GM10248 (cell line): ENCODE measurements at regions not wholly inside any gene's neighbourhood (a gene's known extent, or its start where the extent isn't known, plus 50 kb on each side); places are given as distances from the start of the nearest gene placed in this dataset.

ENCODE experiments used
- CTCF ChIA-PET: fragments of 300-600 bp; sonication (Branson Sonifier 250); formaldehyde crosslinking; extraction: SDS; loops from one replicate; lab custom pipeline; 2021; ENCODE audit warnings: antibody characterized with exemption; lab: Yijun Ruan, JAX
- POLR2A ChIA-PET: fragments of 350-650 bp; sonication (Branson Sonifier 250); formaldehyde crosslinking; extraction: SDS; loops from one replicate; lab custom pipeline; 2020; ENCODE audit warnings: antibody characterized with exemption; lab: Yijun Ruan, JAX
- DNase-seq: peaks from one replicate; pipeline ENCODE4 v3.0.0; 2012; ENCODE audit errors: extremely low spot score
- TF ChIP-seq, protein P1 (sequence below): IDR thresholded peaks from 2 replicates; pipeline ENCODE4 v1.5.1; 2012; ENCODE audit warnings: mild to moderate bottlenecking, low read depth; ENCODE audit errors: extremely low read depth, missing control alignments, control extremely low read depth

DNA sequence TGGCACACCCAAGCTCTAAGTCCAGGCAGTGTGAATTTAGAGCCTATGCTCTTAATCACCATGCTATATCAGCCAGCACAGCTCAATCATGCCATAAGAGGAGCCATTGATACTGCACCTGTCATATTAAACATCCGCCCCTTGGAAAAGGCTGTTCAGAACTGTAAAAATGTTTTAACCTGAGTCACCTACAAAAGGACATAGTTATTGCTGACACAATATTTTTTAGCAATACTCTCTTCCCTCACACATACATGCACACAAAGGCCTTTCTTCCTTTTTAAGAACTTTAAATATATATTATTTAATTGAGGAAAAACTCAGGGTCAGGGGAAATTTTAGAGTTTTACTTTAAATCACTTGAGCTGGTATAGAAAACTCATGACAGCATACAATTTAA is 83.5 kb upstream of the ATXN7L3B start:
- CTCF ChIA-PET: no interaction called here
- TF ChIP-seq, protein P1, sequence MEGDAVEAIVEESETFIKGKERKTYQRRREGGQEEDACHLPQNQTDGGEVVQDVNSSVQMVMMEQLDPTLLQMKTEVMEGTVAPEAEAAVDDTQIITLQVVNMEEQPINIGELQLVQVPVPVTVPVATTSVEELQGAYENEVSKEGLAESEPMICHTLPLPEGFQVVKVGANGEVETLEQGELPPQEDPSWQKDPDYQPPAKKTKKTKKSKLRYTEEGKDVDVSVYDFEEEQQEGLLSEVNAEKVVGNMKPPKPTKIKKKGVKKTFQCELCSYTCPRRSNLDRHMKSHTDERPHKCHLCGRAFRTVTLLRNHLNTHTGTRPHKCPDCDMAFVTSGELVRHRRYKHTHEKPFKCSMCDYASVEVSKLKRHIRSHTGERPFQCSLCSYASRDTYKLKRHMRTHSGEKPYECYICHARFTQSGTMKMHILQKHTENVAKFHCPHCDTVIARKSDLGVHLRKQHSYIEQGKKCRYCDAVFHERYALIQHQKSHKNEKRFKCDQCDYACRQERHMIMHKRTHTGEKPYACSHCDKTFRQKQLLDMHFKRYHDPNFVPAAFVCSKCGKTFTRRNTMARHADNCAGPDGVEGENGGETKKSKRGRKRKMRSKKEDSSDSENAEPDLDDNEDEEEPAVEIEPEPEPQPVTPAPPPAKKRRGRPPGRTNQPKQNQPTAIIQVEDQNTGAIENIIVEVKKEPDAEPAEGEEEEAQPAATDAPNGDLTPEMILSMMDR: no peak
- POLR2A ChIA-PET: no interaction called here
- DNase-seq: no peak

- ChIA-PET POLR2A (no interaction called here), CTCF (no interaction called here)
- no peak for DNase-seq
- TF ChIP-seq, protein P1: no peak
These were observed 82.2 kb upstream of the ATXN7L3B start for GRCh38 chr12:74455429-74455828.

- POLR2A ChIA-PET: no interaction called here
- TF ChIP-seq, protein P1: no peak
- CTCF ChIA-PET: interaction anchor here (0.8 kb wide), 1 partner anchor 11 kb away, joined by 3 read pairs; no protein-coding TSS in a partner anchor
- no peak for DNase-seq
These were observed 81.2 kb upstream of the ATXN7L3B start for GRCh38 chr12:74456431-74456830.

DNA sequence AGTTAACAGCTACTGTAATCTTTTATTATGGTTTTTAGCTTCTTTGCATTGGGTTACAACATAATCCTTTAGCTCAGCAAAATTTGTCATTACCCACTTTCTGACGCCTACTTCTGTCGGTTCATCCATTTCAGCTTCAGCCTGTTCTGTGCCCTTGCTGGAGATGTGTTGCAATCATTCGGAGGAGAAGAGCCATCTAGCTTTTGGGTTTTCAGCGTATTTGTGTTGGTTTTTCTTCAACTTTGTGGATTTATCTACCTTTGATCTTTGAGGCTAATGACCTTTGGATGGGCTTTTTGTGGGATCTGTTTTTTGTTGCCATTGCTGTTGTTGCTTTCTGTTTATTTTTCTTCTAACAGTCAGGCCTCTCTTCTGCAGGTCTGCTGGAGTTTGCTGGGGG is 69.2 kb upstream of the ATXN7L3B start:
- TF ChIP-seq, protein P1: no peak
- CTCF ChIA-PET: no interaction called here
- POLR2A ChIA-PET: no interaction called here
- no peak for DNase-seq

- POLR2A ChIA-PET: no interaction called here
- DNase-seq: no peak
- TF ChIP-seq, protein P1: no peak
- CTCF ChIA-PET: interaction anchor here (1.6 kb wide), 1 partner anchor 10 kb away, joined by 4 read pairs; no protein-coding TSS in a partner anchor
These were observed 61.4 kb upstream of the ATXN7L3B start for GRCh38 chr12:74476234-74476633.

DNA sequence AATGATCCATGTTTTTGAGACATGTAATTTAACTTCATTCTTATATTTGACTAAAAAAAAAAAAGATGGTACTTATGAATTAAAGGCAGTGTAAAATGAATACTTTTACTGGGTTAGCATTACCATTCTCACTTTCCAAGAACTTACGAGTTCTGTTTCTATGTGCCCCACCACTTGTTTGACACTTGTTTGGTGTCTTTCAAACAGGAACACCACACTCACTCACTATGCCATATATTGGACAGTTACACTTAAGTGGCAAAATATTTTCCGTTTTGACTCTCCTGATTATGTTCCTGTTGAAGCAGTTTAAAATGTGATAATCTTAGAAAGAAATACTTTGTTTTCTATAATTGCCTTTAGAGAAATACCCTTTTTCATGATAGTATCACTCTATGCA is 56.6 kb upstream of the ATXN7L3B start:
- ChIA-PET CTCF (no interaction called here), POLR2A (no interaction called here)
- TF ChIP-seq, protein P1: no peak
- no peak for DNase-seq
